Calu3 (cell line): ENCODE measurements at regions not wholly inside any gene's neighbourhood (a gene's known extent, or its start where the extent isn't known, plus 50 kb on each side); places are given as distances from the start of the nearest gene placed in this dataset.
"Not testable (repeated sequence)": the region's sequence is repeated elsewhere in the genome, so short reads cannot be mapped to it uniquely, and the experiment has no call there.

Experiments
- BruUV-seq: library from RNA; stranded (reverse); fragments of 400-500 nt; replicated peaks from 2 replicates; lab custom pipeline; 2021; lab: Mats Ljungman, UMichigan
- CTCF ChIA-PET: fragments of 300-600 bp; sonication (Branson Sonifier 250); formaldehyde crosslinking; loops from one replicate; lab custom pipeline; 2022; ENCODE audit warnings: antibody characterized with exemption; lab: Charles Lee
- DNase-seq: peaks from one replicate; pipeline ENCODE4 v3.0.0; 2022
- H3K27ac Mint-ChIP-seq: one replicate; pipeline ENCODE4 v1.8.0; 2022; ENCODE audit warnings: mixed read lengths; ENCODE audit not compliant: unreplicated experiment
- H3K27me3 Mint-ChIP-seq: one replicate; pipeline ENCODE4 v1.8.0; 2022; ENCODE audit warnings: mixed read lengths; ENCODE audit not compliant: unreplicated experiment
- H3K36me3 Mint-ChIP-seq: one replicate; pipeline ENCODE4 v1.8.0; 2022; ENCODE audit warnings: mild to moderate bottlenecking, moderate library complexity, mixed read lengths; ENCODE audit not compliant: insufficient read depth, unreplicated experiment
- H3K4me1 Mint-ChIP-seq: one replicate; pipeline ENCODE4 v1.8.0; 2022; ENCODE audit warnings: mild to moderate bottlenecking, low read depth, mixed read lengths; ENCODE audit not compliant: unreplicated experiment
- H3K4me3 Mint-ChIP-seq: one replicate; pipeline ENCODE4 v1.8.0; 2022; ENCODE audit warnings: mild to moderate bottlenecking, low read depth, moderate library complexity, mixed read lengths; ENCODE audit not compliant: unreplicated experiment
- H3K9me3 Mint-ChIP-seq: one replicate; pipeline ENCODE4 v1.8.0; 2022; ENCODE audit warnings: low read depth, mixed read lengths; ENCODE audit not compliant: unreplicated experiment
- intact Hi-C: fragments of 100-400 bp; cut with micrococcal nuclease; formaldehyde crosslinking; loops from one replicate; pipeline ENCODE4 v1.10.0; 2022; ENCODE audit not compliant: unreplicated experiment
- TF ChIP-seq, protein P1 (sequence below): fragments of 200-600 bp; IDR thresholded peaks from one replicate; pipeline ENCODE4 v1.8.0; 2022; ENCODE audit warnings: antibody characterized with exemption; ENCODE audit not compliant: unreplicated experiment

DNA sequence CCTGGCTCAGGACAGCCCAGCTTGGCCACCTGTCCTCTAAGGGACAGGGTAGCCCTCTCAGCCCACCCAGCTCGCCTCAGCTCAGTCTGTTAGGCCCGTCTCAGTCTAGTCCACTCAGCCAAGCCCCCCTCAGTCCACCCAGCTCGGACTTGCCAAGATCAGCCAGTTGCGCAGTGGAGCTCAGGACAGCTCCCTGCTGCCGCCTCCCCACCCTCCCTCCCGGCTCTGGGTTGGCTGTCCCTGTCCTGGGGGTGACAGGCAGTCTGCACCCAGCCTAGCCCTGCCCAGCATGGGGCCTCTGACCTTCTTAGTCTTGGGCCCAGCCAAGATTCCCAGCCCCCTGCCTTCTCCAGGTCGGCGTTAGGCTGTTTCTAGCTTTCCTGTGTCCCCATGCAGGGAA lies 196.9 kb downstream of the TMEM121 start:
- H3K36me3 Mint-ChIP-seq, H3K27ac Mint-ChIP-seq, BruUV-seq, intact Hi-C loops, H3K4me3 Mint-ChIP-seq, H3K4me1 Mint-ChIP-seq, H3K9me3 Mint-ChIP-seq, DNase-seq, CTCF ChIA-PET: not testable (repeated sequence)
- peaks cover 31% of the 10 kb centered on the region for H3K27me3 Mint-ChIP-seq

DNA sequence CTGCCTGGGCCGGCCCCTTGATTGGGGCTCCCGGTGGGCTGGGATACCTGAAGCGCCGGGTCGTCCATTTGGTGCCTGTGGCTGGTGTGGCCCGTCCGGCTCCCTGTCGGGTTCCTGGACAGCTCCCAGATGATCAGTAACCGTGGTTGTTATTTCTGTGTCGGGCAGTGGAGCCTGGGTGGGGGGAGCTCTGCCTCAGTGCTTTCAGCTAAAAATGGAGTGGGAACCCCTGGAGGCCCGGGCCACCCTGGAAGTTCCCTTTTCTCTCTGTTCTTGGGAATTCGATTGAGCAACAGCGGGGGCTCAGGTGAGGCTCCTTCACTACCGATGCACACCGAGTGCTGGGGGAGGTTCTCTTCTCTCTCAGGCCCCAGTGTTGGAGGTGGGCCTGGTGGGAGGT lies 197.4 kb downstream of the TMEM121 start:
- BruUV-seq, CTCF ChIA-PET, H3K27ac Mint-ChIP-seq, H3K4me1 Mint-ChIP-seq, H3K4me3 Mint-ChIP-seq, H3K36me3 Mint-ChIP-seq, H3K9me3 Mint-ChIP-seq, DNase-seq, intact Hi-C loops: not testable (repeated sequence)
- peaks cover 36% of the 10 kb centered on the region for H3K27me3 Mint-ChIP-seq

DNA sequence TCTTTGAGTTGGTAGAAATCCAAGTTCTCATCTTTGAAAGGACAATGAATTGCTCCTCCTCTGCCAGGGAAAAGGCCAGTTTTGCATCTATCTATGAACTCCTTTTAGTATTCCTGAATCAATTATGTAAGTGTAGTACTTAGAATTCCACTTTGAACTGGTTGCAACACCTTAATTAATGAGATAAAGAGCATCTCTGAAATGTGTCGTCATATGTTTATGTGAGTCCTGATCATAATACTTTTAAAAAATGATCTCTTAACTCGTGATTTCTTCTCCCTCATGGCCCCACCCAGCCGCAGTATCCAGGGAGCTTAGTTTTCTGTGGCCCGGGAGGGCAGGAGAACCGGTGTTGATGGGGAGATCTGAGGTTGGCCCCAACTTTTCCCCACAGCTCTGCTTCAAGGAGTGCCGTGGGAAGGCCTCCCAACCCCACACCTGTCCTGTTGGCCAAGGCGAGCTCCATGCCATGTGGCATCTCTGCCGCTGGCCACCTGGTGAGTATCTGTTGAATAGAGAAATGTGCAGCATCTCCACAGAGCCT lies 203.5 kb downstream of the TMEM121 start:
- intact Hi-C loops, H3K9me3 Mint-ChIP-seq, CTCF ChIA-PET, H3K36me3 Mint-ChIP-seq, DNase-seq, H3K27ac Mint-ChIP-seq, H3K4me1 Mint-ChIP-seq, BruUV-seq, H3K4me3 Mint-ChIP-seq: not testable (repeated sequence)
- peaks cover 78% of the 10 kb centered on the region for H3K27me3 Mint-ChIP-seq

GRCh38 chr14:105730731-105731130 lies 204.3 kb downstream of the TMEM121 start:
- H3K9me3 Mint-ChIP-seq, H3K4me3 Mint-ChIP-seq, H3K4me1 Mint-ChIP-seq, H3K36me3 Mint-ChIP-seq, BruUV-seq, H3K27ac Mint-ChIP-seq, CTCF ChIA-PET, intact Hi-C loops, DNase-seq: not testable (repeated sequence)
- H3K27me3 Mint-ChIP-seq, result peaks cover 75% of the 10 kb centered on the region

DNA sequence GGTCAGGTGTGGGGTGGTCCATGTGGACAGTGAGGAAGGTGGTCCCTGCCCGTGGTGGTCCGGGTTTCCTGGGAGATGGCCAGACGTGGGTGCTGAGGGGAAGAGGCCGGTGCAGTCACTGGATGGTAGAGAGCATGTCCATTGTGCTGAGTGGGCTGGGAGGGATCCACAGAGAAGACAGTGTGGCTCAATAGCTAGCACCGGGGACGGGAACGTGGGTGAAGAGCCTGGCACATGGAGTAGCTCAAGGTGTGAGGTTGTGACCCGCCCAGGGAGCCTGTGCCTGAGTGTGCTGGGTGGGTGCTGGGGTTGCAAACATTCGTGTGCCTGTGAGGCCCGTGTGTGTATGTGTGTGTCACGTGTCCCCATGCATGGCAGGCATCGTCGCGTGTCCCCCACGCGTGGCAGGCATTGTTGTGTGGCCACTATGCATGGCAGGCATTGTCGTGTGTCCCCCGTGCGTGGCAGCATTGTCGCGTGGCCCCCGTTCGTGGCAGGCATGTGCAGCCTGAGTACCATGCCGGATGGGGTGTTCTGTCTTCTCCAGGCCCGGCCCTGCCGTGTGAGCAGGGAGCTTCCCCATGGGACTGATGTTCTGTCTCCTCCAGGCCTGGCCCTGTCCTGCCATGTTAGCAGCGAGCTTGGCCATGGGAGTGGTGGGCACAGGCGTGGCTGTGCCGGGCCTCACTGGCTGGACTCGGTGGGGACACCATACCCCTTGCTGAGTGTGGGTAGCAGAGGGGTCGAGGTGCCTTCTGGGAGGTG lies 205.0 kb downstream of the TMEM121 start:
- intact Hi-C loops, DNase-seq, H3K9me3 Mint-ChIP-seq, BruUV-seq, H3K27ac Mint-ChIP-seq, CTCF ChIA-PET, H3K4me3 Mint-ChIP-seq, H3K4me1 Mint-ChIP-seq, H3K36me3 Mint-ChIP-seq: not testable (repeated sequence)
- peaks cover 75% of the 10 kb centered on the region for H3K27me3 Mint-ChIP-seq

DNA sequence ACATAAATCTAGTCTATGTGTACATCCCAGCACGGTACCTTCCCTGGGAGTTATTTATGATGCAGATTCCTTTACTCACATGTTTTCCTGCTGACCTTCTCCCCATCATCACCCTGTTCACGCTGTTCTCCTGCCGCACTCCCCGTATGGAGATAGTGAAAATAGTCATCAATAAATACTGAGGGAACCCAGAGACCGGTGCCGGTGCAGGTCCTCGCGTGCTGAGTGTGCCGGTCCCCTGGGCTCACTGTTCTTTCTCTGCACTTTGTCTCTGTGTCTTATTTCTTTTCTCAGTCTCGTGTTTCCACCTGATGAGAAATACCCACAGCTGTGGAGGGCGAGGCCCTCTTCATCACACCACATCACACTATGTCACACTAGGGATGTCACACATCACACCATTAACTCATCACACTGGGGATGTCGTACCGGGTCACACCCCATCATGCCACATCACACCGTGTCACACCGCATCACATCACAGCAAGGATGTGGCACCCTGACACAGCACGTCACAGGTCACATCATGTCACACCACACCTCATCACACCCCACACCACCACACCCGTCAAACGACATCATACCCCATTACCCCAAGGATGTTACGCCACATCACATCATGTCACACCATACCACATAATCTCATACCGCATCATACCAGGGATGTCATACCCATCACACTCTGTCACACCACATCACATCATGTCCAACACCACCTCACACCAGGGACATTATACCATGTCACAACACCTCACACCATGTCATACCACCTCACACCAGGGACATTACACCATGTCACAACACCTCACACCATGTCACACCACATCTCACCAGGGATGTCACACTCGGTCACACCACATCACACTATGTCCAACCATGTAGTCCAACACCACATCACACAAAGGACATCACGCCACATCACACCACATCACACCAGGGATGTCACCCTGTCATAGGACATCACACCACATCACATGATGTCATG lies 207.0 kb downstream of the TMEM121 start:
- Mint-ChIP-seq H3K27me3 (peaks cover 71% of the 10 kb centered on the region), H3K9me3 (no peaks in the 10 kb centered on the region), H3K4me1 (no peaks in the 10 kb centered on the region), H3K27ac (no peak overlapping the region), H3K4me3 (no peak overlapping the region), H3K36me3 (no peaks in the 10 kb centered on the region)
- intact Hi-C loops, result no loop called here
- no peak for DNase-seq
- CTCF ChIA-PET, result no interaction called here
- TF ChIP-seq, protein P1, sequence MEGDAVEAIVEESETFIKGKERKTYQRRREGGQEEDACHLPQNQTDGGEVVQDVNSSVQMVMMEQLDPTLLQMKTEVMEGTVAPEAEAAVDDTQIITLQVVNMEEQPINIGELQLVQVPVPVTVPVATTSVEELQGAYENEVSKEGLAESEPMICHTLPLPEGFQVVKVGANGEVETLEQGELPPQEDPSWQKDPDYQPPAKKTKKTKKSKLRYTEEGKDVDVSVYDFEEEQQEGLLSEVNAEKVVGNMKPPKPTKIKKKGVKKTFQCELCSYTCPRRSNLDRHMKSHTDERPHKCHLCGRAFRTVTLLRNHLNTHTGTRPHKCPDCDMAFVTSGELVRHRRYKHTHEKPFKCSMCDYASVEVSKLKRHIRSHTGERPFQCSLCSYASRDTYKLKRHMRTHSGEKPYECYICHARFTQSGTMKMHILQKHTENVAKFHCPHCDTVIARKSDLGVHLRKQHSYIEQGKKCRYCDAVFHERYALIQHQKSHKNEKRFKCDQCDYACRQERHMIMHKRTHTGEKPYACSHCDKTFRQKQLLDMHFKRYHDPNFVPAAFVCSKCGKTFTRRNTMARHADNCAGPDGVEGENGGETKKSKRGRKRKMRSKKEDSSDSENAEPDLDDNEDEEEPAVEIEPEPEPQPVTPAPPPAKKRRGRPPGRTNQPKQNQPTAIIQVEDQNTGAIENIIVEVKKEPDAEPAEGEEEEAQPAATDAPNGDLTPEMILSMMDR, result no peak
- no TSS peak for BruUV-seq

DNA sequence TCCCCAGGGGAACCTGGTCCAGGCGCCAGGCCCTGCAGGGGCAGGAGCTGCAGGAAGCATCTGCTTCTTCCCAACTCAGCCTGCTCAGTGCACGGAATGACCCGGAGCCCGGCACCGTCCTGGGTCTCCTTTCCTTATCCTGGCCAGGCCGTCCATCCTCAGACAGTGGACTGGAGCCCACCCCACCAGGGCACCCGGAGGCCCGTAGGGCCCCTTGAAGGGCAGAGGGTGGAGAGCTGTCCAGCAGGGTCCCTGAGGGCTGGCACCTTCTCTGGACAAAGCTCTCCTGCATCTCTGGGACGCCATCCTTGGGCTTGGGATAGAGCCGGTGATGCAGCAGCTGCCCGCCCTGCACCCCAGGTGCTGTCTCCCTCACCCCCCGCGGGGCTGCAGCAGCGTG lies 207.9 kb downstream of the TMEM121 start:
- H3K9me3 Mint-ChIP-seq, DNase-seq, intact Hi-C loops, H3K4me3 Mint-ChIP-seq, BruUV-seq, H3K4me1 Mint-ChIP-seq, CTCF ChIA-PET, H3K27ac Mint-ChIP-seq, H3K36me3 Mint-ChIP-seq: not testable (repeated sequence)
- peaks cover 71% of the 10 kb centered on the region for H3K27me3 Mint-ChIP-seq

DNA sequence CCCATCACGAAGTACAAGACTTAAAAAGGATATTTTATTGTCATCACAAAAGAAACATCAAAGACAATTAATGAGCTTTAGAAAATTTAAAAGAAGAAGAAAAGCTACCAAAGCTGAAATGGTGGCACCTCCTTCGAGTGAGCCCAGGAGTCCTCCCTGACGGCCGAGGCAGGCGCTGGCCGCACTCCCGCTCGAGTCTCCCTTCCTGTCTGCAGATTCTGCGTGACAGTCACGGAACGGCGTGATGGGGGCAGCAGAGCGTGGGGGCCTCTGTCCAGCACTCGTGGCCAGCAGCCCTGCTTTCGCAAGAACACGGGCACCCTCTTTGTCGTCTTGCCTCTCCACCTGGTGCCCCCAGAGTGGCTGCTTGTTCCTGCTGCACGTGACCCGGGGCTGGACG lies 209.9 kb downstream of the TMEM121 start:
- BruUV-seq, intact Hi-C loops, DNase-seq, H3K9me3 Mint-ChIP-seq, H3K4me3 Mint-ChIP-seq, CTCF ChIA-PET, H3K27ac Mint-ChIP-seq, H3K4me1 Mint-ChIP-seq, H3K36me3 Mint-ChIP-seq: not testable (repeated sequence)
- H3K27me3 Mint-ChIP-seq, result peaks cover 63% of the 10 kb centered on the region
